ENCODE measurements at regions not wholly inside any gene's neighbourhood (a gene's known extent, or its start where the extent isn't known, plus 50 kb on each side); places are given as distances from the start of the nearest gene placed in this dataset.

DNA sequence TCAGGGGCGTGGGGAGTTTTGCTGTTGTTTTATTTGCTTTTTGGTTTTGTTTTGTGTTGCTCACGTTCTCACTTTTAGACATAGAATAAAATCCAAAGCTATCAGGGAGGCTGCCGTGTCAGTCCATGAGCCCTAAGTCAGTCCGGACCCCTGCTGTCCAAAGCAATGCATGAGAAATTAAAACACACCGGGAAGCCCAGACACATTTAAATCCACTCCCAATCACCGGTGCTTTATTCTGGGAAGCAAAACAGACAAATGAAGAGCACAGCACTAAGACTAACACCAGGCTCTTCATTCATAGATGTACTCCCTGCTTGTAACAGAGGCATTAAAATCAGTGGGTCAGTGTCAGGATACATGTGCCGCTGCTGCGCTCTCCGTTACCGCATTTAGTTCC, 180.9 kb downstream of the IRX2 start:
- TF ChIP-seq, protein P1, sequence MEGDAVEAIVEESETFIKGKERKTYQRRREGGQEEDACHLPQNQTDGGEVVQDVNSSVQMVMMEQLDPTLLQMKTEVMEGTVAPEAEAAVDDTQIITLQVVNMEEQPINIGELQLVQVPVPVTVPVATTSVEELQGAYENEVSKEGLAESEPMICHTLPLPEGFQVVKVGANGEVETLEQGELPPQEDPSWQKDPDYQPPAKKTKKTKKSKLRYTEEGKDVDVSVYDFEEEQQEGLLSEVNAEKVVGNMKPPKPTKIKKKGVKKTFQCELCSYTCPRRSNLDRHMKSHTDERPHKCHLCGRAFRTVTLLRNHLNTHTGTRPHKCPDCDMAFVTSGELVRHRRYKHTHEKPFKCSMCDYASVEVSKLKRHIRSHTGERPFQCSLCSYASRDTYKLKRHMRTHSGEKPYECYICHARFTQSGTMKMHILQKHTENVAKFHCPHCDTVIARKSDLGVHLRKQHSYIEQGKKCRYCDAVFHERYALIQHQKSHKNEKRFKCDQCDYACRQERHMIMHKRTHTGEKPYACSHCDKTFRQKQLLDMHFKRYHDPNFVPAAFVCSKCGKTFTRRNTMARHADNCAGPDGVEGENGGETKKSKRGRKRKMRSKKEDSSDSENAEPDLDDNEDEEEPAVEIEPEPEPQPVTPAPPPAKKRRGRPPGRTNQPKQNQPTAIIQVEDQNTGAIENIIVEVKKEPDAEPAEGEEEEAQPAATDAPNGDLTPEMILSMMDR (IDR thresholded peaks at IDR 0.05; ENCODE audit: low read depth, low read length, missing control alignments), result no peak
- H3K4me3 ChIP-seq (replicated peaks; ENCODE audit: low read depth, low read length), result no peak overlapping the region
- DNase-seq (ENCODE audit: extremely low read depth, low read depth), result no peak

DNA sequence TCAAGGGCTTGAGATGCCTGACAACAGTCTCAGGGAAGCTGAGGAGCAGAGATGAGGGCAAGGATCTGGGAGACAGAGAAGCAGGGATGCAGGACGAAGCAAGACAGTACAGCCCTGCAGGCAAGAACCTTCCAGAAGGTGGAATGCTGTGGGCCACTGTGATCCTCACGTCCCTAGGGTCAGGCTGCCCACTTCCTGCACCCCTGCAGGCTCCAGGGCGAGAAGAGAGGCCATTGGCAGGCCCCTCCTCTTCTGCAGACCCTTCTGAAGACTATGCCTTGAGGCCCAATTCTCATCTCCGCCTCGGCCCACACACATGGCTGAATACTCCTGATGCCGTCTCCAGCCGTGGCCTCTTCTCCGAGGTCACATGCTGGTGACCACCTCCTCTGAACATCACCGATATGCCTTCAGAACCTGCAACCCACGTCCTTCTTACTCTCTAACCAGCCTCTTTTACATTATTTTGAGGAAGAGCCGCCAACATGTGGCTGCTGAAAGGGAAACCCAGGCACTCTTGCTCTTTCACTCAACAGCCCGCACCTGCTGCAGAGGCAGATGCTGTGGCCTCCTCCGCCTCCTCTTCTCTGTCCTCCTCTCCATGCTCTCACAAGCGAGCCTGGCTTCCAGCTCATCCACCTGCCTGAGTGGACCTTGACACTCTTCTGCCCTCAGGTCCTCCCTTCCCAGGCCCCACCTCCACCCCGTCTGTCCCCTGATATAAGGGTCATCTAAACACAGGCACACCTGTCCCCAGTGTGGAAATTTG, 181.5 kb downstream of the IRX2 start:
- TF ChIP-seq, protein P1 (IDR thresholded peaks at IDR 0.05; ENCODE audit: low read depth, low read length, missing control alignments), result no peak
- no peak for DNase-seq (ENCODE audit: extremely low read depth, low read depth)
- no peak overlapping the region for H3K4me3 ChIP-seq (replicated peaks; ENCODE audit: low read depth, low read length)

DNA sequence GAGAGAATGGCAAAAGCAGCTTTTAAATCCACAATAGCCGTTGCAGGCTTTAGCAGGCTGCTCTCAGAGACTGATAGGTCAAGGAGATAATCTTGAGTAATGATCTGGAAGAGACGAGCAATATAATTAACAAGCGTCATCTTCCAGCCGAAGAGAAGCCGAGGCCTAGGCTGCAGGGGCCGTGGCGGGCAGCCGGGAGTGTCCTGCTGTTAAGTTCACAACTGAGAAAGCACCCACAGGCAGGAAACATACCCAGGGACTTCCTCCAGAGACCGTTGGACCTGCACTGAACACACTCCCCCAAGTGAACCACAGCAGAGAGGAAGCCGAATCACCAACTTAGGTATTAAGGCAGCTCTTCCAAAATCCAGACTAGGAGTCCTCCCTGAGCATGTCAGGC, 182.3 kb downstream of the IRX2 start:
- H3K4me3 ChIP-seq (replicated peaks; ENCODE audit: low read depth, low read length), result no peak overlapping the region
- DNase-seq (ENCODE audit: extremely low read depth, low read depth), result no peak
- TF ChIP-seq, protein P1 (IDR thresholded peaks at IDR 0.05; ENCODE audit: low read depth, low read length, missing control alignments), result no peak

DNA sequence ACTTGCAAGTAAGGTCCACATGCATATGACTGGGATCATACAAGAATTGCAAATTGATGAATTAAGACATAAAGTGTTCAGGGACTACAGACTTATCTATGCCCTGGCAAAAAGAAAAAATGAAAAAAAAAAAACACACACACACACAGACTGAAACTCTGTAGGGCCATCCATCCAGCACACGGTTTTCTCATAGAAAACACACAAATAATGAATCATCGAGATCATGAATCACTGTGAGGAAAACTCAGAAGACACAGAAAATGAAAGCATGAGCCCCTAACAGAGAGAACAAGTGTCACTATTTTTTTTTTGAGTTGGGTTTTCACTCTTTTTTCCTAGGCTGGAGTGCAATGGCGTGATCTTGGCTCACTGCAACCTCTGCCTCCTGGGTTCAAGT, 185.2 kb downstream of the IRX2 start:
- DNase-seq (ENCODE audit: extremely low read depth, low read depth), result no peak
- TF ChIP-seq, protein P1 (IDR thresholded peaks at IDR 0.05; ENCODE audit: low read depth, low read length, missing control alignments), result no peak
- no peak overlapping the region for H3K4me3 ChIP-seq (replicated peaks; ENCODE audit: low read depth, low read length)

DNA sequence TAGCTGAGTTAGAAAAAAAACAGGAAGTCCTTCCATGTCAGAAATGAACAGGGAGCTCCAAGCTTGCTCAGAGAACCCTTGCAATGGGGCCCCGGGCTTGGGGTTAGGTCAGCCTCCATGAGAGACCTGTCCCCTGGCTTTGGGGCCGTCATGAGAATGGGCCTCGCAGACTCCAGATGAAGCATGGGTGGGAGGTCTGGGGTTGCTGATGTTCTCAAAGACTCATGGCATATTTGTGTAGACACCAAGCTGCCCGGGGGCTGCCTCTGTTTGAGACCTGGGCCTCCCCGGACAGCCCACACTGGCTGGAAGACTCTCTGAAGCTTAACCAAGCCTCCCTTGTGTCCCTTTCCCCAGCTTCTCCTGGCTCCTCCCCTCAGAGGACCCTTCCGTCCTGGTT, 186.3 kb downstream of the IRX2 start:
- DNase-seq (ENCODE audit: extremely low read depth, low read depth), result no peak
- H3K4me3 ChIP-seq (replicated peaks; ENCODE audit: low read depth, low read length), result no peak overlapping the region
- TF ChIP-seq, protein P1 (IDR thresholded peaks at IDR 0.05; ENCODE audit: low read depth, low read length, missing control alignments), result no peak

DNA sequence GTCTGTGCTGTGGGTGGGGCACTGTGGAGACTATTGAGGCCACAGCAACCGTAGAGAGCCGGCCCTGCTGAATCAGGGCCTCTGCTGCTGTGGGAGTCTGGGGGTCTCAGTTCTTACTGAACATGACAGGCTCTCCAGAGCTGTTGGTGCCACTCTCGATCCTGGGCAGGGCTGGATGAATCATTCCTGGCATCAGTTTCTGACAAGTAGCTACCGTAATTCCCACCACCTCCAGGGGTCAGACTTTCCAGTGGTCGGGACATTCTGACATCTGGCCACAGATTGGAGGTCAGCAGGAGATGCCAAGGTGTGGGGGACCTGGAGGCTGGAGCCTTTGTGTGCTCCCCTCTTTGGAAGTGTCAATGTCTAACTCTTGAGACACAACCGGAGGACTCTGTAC, 188.4 kb downstream of the IRX2 start:
- no peak for DNase-seq (ENCODE audit: extremely low read depth, low read depth)
- TF ChIP-seq, protein P1 (IDR thresholded peaks at IDR 0.05; ENCODE audit: low read depth, low read length, missing control alignments), result no peak
- H3K4me3 ChIP-seq (replicated peaks; ENCODE audit: low read depth, low read length), result no peak overlapping the region

DNA sequence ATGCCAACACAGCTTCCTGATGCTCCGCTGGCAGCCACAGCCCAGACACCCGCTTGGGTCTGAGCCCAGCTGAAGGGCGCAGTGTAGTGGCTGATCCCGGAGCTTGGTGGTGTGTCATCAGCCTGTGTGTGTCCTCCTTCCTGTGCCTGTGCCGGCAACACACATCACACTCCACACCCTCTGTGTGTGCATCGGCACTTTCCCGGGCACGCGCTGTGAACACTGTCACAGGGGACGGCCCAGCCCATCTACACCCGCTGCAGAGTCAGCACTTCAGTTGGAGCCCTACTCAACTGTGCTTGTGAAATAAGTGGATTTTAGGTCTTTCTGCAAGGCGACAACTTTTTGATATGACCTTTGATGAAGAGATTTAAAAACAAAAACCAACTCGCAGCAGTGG, 189.4 kb downstream of the IRX2 start:
- TF ChIP-seq, protein P1 (IDR thresholded peaks at IDR 0.05; ENCODE audit: low read depth, low read length, missing control alignments), result no peak
- no peak for DNase-seq (ENCODE audit: extremely low read depth, low read depth)
- H3K4me3 ChIP-seq (replicated peaks; ENCODE audit: low read depth, low read length), result no peak overlapping the region
